Kidney epithelial cell (primary cell): ENCODE measurements at regions not wholly inside any gene's neighbourhood (a gene's known extent, or its start where the extent isn't known, plus 50 kb on each side); places are given as distances from the start of the nearest gene placed in this dataset.

Source experiments
- DNase-seq: peaks from one replicate; pipeline ENCODE4 v3.0.0-alpha.2; 2010; ENCODE audit warnings: low read depth
- H3K27me3 ChIP-seq: 2 replicates; pipeline ENCODE4 v1.6.0; 2011; ENCODE audit warnings: low read length; ENCODE audit not compliant: control insufficient read depth, insufficient read depth
- H3K36me3 ChIP-seq: 2 replicates; pipeline ENCODE4 v1.5.1; 2011; ENCODE audit warnings: low read length; ENCODE audit not compliant: control insufficient read depth, insufficient read depth
- H3K4me3 ChIP-seq: 2 replicates; pipeline ENCODE4 v1.5.1; 2011; ENCODE audit warnings: low read depth, mild to moderate bottlenecking, control low read depth, low read length
- CTCF ChIP-seq: IDR thresholded peaks from 2 replicates; pipeline ENCODE4 v1.5.1; 2011; ENCODE audit warnings: mild to moderate bottlenecking, moderate library complexity, low read length, control low read depth, inconsistent platforms; ENCODE audit not compliant: insufficient read depth, poor library complexity, severe bottlenecking

- DNase-seq = no peak
These were observed 174.5 kb downstream of the IL15 start for GRCh38 chr4:141810712-141811375.

GRCh38 chr4:141812158-141812557, 175.8 kb downstream of the IL15 start:
- TF ChIP-seq CTCF = no peak
- DNase-seq = no peak
- Histone ChIP-seq H3K4me3 (no peak overlapping the region), H3K27me3 (no peaks in the 10 kb centered on the region), H3K36me3 (no peaks in the 10 kb centered on the region)

More at GRCh38 chr4:141810712-141811375, 174.5 kb downstream of the IL15 start:
- H3K36me3 ChIP-seq = no peaks in the 10 kb centered on the region
- no peak for TF ChIP-seq CTCF
- no peaks in the 10 kb centered on the region for H3K27me3 ChIP-seq
- no peak overlapping the region for H3K4me3 ChIP-seq

- Histone ChIP-seq H3K36me3 (no peaks in the 10 kb centered on the region), H3K27me3 (no peaks in the 10 kb centered on the region), H3K4me3 (no peak overlapping the region)
- no peak for TF ChIP-seq CTCF
- DNase-seq = no peak
These were observed 178.1 kb downstream of the IL15 start for GRCh38 chr4:141814499-141814898.

GRCh38 chr4:141815646-141816045, 179.3 kb downstream of the IL15 start:
- no peaks in the 10 kb centered on the region for H3K36me3 ChIP-seq
- no peak for DNase-seq
- no peaks in the 10 kb centered on the region for H3K27me3 ChIP-seq
- no peak overlapping the region for H3K4me3 ChIP-seq
- TF ChIP-seq CTCF = no peak

GRCh38 chr4:141826260-141826659, 189.9 kb downstream of the IL15 start:
- TF ChIP-seq CTCF = no peak
- no peaks in the 10 kb centered on the region for H3K36me3 ChIP-seq
- no peak overlapping the region for H3K4me3 ChIP-seq
- no peak for DNase-seq
- H3K27me3 ChIP-seq = no peaks in the 10 kb centered on the region

- no peak overlapping the region for H3K4me3 ChIP-seq
- no peak for DNase-seq
- H3K36me3 ChIP-seq = no peaks in the 10 kb centered on the region
- TF ChIP-seq CTCF = no peak
- no peaks in the 10 kb centered on the region for H3K27me3 ChIP-seq
These were observed 196.8 kb downstream of the IL15 start for GRCh38 chr4:141833209-141833608.
